ENCODE measurements at regions not wholly inside any gene's neighbourhood (a gene's known extent, or its start where the extent isn't known, plus 50 kb on each side); places are given as distances from the start of the nearest gene placed in this dataset.

GRCh38 chr6:37105148-37106050 is 64.6 kb upstream of the PIM1 start:
- in situ Hi-C loops (cut with HindIII; ENCODE audit: low sequenced_read_pairs), result no loop called here
- no peak overlapping the region for H3K4me3 ChIP-seq (ENCODE audit: low read depth, low read length)
- DNase-seq (ENCODE audit: low read depth), result no peak
- TF ChIP-seq CTCF (IDR thresholded peaks at IDR 0.05; ENCODE audit: low read depth, low read length, missing control alignments), result no peak

GRCh38 chr6:37106051-37106363 is 63.9 kb upstream of the PIM1 start:
- DNase-seq (ENCODE audit: low read depth), result no peak
- H3K4me3 ChIP-seq (ENCODE audit: low read depth, low read length), result no peak overlapping the region
- in situ Hi-C loops (cut with HindIII; ENCODE audit: low sequenced_read_pairs), result no loop called here
- no peak for TF ChIP-seq CTCF (IDR thresholded peaks at IDR 0.05; ENCODE audit: low read depth, low read length, missing control alignments)

GRCh38 chr6:37106554-37106953 is 63.4 kb upstream of the PIM1 start:
- in situ Hi-C loops (cut with HindIII; ENCODE audit: low sequenced_read_pairs), result no loop called here
- no peak for DNase-seq (ENCODE audit: low read depth)
- no peak for TF ChIP-seq CTCF (IDR thresholded peaks at IDR 0.05; ENCODE audit: low read depth, low read length, missing control alignments)

GRCh38 chr6:37106982-37107491 is 62.9 kb upstream of the PIM1 start:
- no peak for TF ChIP-seq CTCF (IDR thresholded peaks at IDR 0.05; ENCODE audit: low read depth, low read length, missing control alignments)
- no peak for DNase-seq (ENCODE audit: low read depth)
- no peak overlapping the region for H3K4me3 ChIP-seq (ENCODE audit: low read depth, low read length)
- in situ Hi-C loops (cut with HindIII; ENCODE audit: low sequenced_read_pairs), result no loop called here

More at GRCh38 chr6:37106554-37106953, 63.4 kb upstream of the PIM1 start:
- no peak overlapping the region for H3K4me3 ChIP-seq (ENCODE audit: low read depth, low read length)

GRCh38 chr6:37109714-37110499 is 60.0 kb upstream of the PIM1 start:
- in situ Hi-C loops (cut with HindIII; ENCODE audit: low sequenced_read_pairs), result no loop called here
- TF ChIP-seq CTCF (IDR thresholded peaks at IDR 0.05; ENCODE audit: low read depth, low read length, missing control alignments), result no peak
- H3K4me3 ChIP-seq (ENCODE audit: low read depth, low read length), result no peak overlapping the region
- no peak for DNase-seq (ENCODE audit: low read depth)

- TF ChIP-seq CTCF (IDR thresholded peaks at IDR 0.05; ENCODE audit: low read depth, low read length, missing control alignments), result no peak
- no peak for DNase-seq (ENCODE audit: low read depth)
- H3K4me3 ChIP-seq (ENCODE audit: low read depth, low read length), result no peak overlapping the region
- in situ Hi-C loops (cut with HindIII; ENCODE audit: low sequenced_read_pairs), result no loop called here
These were observed 59.2 kb upstream of the PIM1 start for GRCh38 chr6:37110500-37111461.

Measured in astrocyte of the cerebellum (primary cell).